GM19043 (cell line): ENCODE measurements at regions not wholly inside any gene's neighbourhood (a gene's known extent, or its start where the extent isn't known, plus 50 kb on each side); places are given as distances from the start of the nearest gene placed in this dataset.

Experiments
- ATAC-seq: cut with Tn5 transposase; IDR thresholded peaks from one replicate; pipeline ENCODE4 v1.9.1; 2021; ENCODE audit warnings: low read depth; ENCODE audit not compliant: unreplicated experiment

DNA sequence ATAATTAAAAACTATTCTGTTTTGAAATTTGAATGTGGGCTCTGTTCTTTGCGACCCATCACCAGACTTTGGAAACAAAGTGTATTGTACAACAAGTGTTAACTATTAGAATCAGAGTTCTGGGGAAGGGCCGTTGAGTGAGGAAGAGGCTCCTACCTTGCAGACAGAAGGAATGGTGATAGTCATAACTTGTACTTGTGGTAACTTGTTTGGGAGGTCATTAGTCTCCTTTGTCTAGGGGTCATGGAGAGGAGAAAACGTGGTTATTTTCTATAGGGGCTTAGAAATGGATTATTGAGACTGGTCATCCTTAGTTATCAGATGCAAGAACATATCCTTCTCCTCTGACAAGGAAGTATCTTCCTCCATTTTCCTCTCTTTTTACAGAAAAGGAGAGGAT is 174.8 kb downstream of the BMP2 start:
- no peak for ATAC-seq

- ATAC-seq: no peak
Measured at GRCh38 chr20:6944292-6944691, 176.8 kb downstream of the BMP2 start.

DNA sequence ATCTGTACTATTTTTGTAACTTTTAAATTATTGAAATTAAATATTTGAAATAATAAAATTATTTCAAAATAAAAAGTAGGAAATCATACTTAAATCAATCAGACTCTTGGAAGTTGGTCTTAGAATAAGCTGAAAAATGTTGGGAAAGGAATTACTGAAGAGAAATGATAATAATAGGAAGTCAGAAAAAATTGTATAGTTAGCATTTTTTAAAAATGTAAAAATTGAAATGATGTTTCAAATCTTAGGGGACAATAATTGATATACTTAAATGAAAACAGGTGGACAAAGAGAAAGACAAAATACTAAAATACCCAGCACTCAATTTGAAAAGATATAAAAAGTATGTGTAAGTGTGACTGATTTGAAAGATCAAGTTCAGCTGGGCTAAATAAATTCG is 186.1 kb downstream of the BMP2 start:
- no peak for ATAC-seq

GRCh38 chr20:6954219-6954618 is 186.7 kb downstream of the BMP2 start:
- ATAC-seq: no peak

- ATAC-seq: no peak
Measured at GRCh38 chr20:6956056-6956455, 188.6 kb downstream of the BMP2 start.

DNA sequence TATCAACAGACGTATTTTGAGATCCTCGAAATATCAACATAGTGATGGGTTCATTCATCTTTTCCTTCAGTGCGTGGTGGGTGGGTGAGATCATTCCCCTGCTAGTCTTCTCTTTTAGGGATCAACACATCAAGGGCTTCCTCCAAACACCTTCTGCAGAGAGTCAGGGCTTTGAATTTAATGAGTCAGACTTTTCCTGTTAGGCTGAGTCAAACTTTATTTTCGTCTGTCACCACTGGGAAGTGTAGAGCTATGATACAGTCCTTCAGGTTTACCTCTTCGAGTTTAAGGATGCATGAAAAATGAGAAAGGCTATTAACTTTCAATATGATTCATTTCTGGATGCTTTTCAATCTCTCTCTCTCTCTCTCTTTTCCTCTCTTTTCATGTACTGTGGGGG is 189.1 kb downstream of the BMP2 start:
- ATAC-seq: no peak

DNA sequence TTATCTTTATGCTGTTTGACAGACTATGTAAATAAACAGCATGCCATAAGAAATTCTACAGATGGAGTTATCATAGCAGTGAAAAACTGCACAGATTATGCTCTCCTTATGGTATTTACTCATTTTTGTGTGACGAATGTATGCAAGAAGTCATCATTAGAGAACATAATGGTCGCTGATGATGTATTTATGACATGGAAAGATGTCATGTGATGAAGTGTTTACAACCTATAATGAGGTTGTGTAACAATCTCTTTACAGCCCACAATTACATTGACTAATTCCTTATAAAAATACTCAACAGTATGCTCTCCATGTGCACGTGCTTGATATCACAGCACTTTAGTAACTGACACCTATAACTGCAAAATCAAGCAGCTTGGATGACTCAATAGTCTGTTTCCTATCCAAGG is 192.4 kb downstream of the BMP2 start:
- no peak for ATAC-seq

DNA sequence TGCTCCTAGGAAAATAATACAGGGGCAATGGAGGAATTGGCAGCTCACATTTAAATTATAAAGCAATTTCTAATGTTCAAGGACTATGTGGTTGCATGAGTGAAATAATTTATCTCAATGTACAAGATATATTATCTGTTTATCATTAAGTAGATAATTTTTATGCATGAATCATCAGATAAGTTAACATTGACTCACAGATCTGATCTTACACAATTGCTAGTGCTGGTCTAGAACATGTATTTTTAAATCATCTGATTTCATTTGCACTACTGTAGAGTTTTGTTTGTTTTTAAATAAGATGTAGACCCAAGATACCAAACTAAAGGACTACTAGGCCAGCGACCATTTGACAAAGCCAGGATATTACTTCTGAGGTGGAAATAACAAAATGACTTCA is 199.2 kb downstream of the BMP2 start:
- ATAC-seq: no peak

DNA sequence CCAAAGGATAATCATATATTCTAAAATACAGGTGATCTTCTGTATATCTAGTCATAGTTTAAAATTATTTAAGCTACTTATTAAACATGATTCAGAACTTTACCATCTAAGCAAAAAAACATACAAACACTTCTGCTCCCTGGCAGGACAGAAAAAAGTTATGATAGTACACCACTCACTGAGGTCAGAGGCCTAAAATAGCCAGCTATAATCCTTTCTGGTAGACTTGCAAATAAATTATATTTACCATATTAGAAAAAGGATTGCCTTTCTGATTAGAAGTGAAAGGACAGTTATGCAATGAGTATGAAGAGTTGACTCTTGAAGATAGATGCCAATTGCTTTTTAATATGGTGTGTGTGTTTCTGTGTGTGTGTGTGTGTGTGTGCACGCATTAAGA is 207.4 kb downstream of the BMP2 start:
- ATAC-seq: no peak

DNA sequence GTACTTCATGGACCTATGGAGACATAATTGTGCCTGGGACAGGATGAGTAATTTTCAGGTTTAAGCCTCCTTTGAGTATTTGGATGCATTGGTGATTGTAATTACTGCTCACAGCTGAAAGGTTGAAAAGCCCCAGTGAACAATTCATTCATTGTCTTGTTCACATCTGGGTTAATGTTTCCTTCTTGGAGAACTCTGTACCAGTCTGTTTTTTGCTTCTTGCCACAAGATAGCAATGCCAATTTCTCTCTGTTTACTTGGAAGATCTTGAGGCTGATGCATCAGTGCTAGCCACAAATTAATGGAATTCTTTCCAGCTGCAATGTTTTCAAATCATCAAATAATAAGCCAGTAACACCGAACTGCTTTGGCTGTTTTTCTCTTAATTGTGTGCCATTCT is 207.8 kb downstream of the BMP2 start:
- no peak for ATAC-seq

GRCh38 chr20:6976106-6976900 is 208.8 kb downstream of the BMP2 start:
- no peak for ATAC-seq

GRCh38 chr20:6979621-6980020 is 212.1 kb downstream of the BMP2 start:
- no peak for ATAC-seq

DNA sequence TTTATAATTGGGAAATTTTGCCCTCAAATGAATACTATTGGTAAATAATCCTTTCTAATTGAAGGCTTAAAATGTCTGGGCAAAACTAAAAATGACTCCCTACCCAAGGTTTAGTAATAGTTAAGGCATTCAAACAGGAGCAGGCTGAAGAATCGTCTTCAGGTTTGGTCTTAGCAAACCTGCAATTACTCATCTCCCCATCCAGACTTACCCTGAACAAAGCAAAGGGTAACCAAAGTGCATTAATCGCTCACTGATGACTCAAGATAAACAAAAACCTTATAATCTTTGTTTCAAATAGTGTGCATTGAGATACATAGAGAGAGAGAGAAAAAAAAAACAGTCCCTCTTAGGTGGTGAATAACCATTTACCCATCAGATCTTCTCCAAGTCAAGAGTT is 225.5 kb downstream of the BMP2 start:
- ATAC-seq: no peak

- no peak for ATAC-seq
Measured at GRCh38 chr20:6993511-6993910, 226.0 kb downstream of the BMP2 start.

DNA sequence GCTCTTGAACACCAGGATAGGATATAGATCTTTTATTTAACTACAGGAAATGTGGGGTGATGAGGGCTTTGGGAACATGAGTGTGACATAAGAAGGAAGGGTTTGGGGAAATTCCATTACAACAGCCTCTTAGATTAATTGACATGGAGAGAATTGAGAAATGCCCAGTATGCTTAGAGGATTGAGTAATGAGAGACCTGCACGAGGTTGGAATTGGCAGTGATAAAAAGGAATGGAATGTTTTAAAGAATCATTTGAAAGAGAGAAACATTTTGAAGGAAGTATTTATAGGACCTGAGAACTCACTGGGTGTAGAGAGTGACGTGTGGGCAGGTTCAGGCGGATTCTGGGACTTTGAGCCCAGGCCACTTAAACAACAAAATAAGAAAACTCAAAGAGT is 227.0 kb downstream of the BMP2 start:
- ATAC-seq: no peak

- no peak for ATAC-seq
Measured at GRCh38 chr20:6998909-6999308, 231.4 kb downstream of the BMP2 start.

DNA sequence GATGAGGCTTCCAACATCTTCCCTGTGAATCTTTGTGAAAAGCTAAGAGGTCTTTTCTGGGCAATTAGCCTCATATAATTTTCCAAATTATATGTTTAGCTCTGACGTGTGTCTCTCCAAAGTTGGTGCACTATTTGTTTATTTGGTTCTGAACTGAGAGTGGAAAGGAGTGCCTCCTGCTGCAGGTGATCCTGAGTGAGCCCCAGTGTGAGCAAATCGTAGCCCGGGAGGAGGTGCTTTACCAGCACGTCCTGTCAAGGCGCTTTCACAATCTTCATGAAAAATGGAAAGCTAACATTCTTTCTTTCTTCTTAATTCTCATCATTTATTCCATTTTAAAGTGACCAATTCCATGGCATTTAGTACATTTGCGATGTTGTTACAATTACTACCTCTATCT is 231.9 kb downstream of the BMP2 start:
- no peak for ATAC-seq

DNA sequence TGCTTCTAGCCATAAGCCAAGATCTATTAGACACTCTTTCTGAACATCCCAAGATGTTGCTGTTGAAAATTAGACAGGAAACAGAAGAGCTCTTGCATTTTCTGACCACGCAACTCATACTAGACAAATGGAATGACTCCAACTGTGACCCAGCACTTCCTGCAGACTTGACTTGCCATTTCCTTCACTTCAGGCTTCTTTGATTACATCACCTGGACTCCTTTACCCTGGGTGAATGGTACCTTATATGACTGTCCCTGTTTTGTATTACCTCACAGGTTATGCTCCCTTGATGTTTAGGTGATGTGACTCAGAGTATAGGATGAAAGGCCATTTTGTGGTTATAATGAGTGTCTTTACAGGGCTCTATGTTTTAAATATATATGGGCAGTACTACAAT is 236.1 kb downstream of the BMP2 start:
- ATAC-seq: no peak

- ATAC-seq: no peak
Measured at GRCh38 chr20:7004801-7005200, 237.3 kb downstream of the BMP2 start.

DNA sequence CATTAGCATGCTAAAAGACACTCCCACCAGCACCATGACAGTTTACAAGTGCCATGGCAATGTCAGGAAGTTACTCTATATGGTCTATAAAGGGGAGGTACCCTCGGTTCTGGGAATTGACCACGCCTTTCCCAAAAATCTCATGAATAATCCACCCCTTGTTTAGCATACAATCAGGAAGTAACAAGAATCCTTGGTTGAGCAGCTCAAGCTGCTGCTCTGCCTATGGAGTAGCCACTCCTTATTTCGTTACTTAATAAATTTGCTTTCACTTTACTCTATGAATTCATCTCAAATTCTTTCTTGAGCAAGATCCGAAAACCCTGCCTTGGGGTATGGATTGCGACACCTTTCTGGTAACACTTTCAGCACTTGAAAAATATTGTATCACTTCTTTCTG is 243.0 kb downstream of the BMP2 start:
- no peak for ATAC-seq

DNA sequence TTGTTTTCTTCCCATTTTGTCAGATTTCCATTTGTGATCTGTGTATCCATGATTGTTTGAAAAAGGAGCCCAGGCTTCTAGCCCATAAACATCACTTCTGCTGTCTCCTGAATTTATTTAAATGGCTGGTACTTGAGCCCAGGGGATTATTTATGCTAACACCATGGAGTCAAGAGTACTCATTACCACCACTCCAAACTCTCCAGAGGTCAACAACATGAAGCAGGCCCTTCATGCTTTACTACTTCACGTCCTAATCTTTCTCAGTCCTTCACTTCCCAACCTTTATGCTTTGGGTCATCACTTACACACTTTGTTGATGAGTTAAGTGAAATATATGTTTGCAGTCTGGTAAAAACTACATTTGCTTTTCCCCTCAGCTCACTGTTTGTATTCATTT is 247.8 kb downstream of the BMP2 start:
- ATAC-seq: no peak

GRCh38 chr20:7022597-7022996 is 255.1 kb downstream of the BMP2 start:
- ATAC-seq: no peak

- no peak for ATAC-seq
Measured at GRCh38 chr20:7025635-7026034, 258.1 kb downstream of the BMP2 start.
